OCI-LY7 (cell line): ENCODE measurements at regions not wholly inside any gene's neighbourhood (a gene's known extent, or its start where the extent isn't known, plus 50 kb on each side); places are given as distances from the start of the nearest gene placed in this dataset.

Source experiments
- CTCF ChIP-seq: fragments of 200-600 bp; sonication (generic); conservative IDR thresholded peaks from 2 replicates; pipeline ENCODE4 v1.5.1; 2014; ENCODE audit warnings: mild to moderate bottlenecking, antibody characterized with exemption, low read length, moderate library complexity, mixed read lengths
- EZH2phosphoT487 ChIP-seq: fragments of 200-600 bp; sonication (generic); IDR thresholded peaks from 2 replicates; pipeline ENCODE4 v1.6.1; 2018; ENCODE audit warnings: low read depth, borderline replicate concordance, mild to moderate bottlenecking, mixed run types, antibody characterized with exemption, low read length, moderate library complexity, mixed read lengths

DNA sequence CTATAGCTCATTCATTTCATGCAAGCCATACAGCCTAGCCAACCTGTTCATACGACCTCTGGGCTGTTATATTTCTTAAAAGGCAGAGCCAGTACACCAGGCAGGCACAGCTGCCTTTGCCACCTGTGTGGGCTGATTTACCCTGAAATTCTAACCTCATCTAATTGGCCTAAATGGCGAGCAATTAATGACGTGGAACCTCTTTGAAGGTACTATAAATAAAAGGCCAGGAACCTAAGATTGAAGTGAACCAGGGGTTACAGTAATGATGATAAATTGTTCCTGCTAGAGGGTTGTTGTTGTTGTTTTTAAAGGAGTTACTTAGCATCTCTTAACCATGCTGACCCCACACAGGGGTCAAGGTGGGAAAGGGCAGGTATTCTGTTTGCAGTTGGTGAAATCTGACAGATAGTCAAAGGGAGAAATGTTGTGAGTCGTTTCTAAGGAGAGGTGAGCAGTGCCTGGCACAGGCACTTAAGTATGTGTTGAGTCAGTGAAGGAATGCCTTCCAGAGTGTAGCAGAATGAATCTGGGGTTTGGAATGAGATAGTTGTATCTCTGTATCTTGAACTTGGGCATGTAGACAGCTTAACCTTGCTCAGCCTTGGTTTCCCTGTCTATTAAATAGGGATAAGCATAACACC, 213.5 kb upstream of the NAV2 start:
- TF ChIP-seq EZH2phosphoT487, result no peak
- no peak for TF ChIP-seq CTCF
